Left cardiac atrium (tissue), 4 donors: ENCODE measurements at regions not wholly inside any gene's neighbourhood (a gene's known extent, or its start where the extent isn't known, plus 50 kb on each side); places are given as distances from the start of the nearest gene placed in this dataset.
"Not testable (repeated sequence)": the region's sequence is repeated elsewhere in the genome, so short reads cannot be mapped to it uniquely, and the experiment has no call there.

Source experiments
- ATAC-seq, 2 donors: fragments of 200-7000 bp; cut with Tn5 transposase; one replicate each; pipeline ENCODE4 v1.9.1; 2020; ENCODE audit warnings: mild to moderate bottlenecking in 2 of 2, moderate library complexity in 2 of 2
- DNase-seq: peaks from one replicate; pipeline ENCODE4 v3.0.0-alpha.2; 2020
- intact Hi-C, 2 donors: fragments of 100-400 bp; cut with DNase I; formaldehyde crosslinking; loops; one replicate each; pipeline versions ENCODE4 v1.14.1 to v1.15.1; 2022 to 2023
- donor health status: DM: no; HTN: yes; CAD: no.
- donor health status: DM: no; HTN: yes; CAD: no; lungs with severe emphysema.
- donor health status: DM: yes; HTN: yes; CAD: no.
- donor health status: Dilated cardiomyopathy.

GRCh38 chr20:53722515-53723036 is 128.9 kb upstream of the ZNF217 start:
- ATAC-seq (no peak), DNase-seq (no peak)
- intact Hi-C loops = no loop called here

GRCh38 chr20:53721445-53721963 is 127.9 kb upstream of the ZNF217 start:
- DNase-seq, ATAC-seq, intact Hi-C loops: not testable (repeated sequence)

GRCh38 chr20:53719171-53719803 is 125.6 kb upstream of the ZNF217 start:
- ATAC-seq, intact Hi-C loops, DNase-seq: not testable (repeated sequence)

GRCh38 chr20:53718142-53719021 is 124.7 kb upstream of the ZNF217 start:
- DNase-seq (no peak), ATAC-seq (no peak)
- intact Hi-C loops = no loop called here

- ATAC-seq (no peak), DNase-seq (no peak)
- intact Hi-C loops = no loop called here
Measured at GRCh38 chr20:53716395-53716794, 122.8 kb upstream of the ZNF217 start.

- DNase-seq (no peak), ATAC-seq (no peak)
- intact Hi-C loops = no loop called here
Measured at GRCh38 chr20:53714524-53714923, 120.9 kb upstream of the ZNF217 start.

GRCh38 chr20:53713328-53714056 is 119.9 kb upstream of the ZNF217 start:
- DNase-seq (no peak), ATAC-seq (no peak)
- intact Hi-C loops = no loop called here

GRCh38 chr20:53712212-53712977 is 118.8 kb upstream of the ZNF217 start:
- DNase-seq (no peak), ATAC-seq (no peak)
- intact Hi-C loops = no loop called here

GRCh38 chr20:53711333-53712211 is 117.9 kb upstream of the ZNF217 start:
- intact Hi-C loops = no loop called here
- no peak for ATAC-seq
- DNase-seq = no peak

GRCh38 chr20:53708129-53708968 is 114.7 kb upstream of the ZNF217 start:
- intact Hi-C loops = no loop called here
- DNase-seq = no peak
- ATAC-seq = peak in 1 of 2 donors; percentile 25

- DNase-seq (no peak), ATAC-seq (peak; percentile 53 to 63)
- intact Hi-C loops = no loop called here
Measured at GRCh38 chr20:53707371-53708055, 113.9 kb upstream of the ZNF217 start.

GRCh38 chr20:53706466-53707370 is 113.1 kb upstream of the ZNF217 start:
- ATAC-seq = peak in 1 of 2 donors; percentile 59
- intact Hi-C loops = no loop called here
- no peak for DNase-seq

GRCh38 chr20:53706008-53706465 is 112.4 kb upstream of the ZNF217 start:
- intact Hi-C loops = no loop called here
- ATAC-seq = no peak
- no peak for DNase-seq

GRCh38 chr20:53702617-53703016 is 109.0 kb upstream of the ZNF217 start:
- DNase-seq (no peak), ATAC-seq (no peak)
- intact Hi-C loops = no loop called here

- ATAC-seq (no peak), DNase-seq (no peak)
- intact Hi-C loops = no loop called here
Measured at GRCh38 chr20:53699906-53700305, 106.3 kb upstream of the ZNF217 start.
